ENCODE measurements at regions not wholly inside any gene's neighbourhood (a gene's known extent, or its start where the extent isn't known, plus 50 kb on each side); places are given as distances from the start of the nearest gene placed in this dataset.

DNA sequence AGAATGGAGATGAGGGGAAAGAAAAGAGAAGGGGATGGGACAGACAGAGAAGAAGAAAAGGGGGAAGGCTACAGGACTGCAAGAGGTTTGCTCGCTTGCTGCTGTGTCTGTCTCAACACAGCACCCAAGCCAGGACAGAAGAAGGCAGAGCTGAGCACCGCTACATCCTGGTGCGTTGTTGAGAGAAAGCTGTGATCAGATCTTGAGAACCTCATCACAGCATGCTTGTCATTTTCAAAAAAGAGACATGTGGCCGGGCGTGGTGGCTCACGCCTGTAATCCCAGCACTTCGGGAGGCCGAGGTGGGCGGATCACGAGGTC, 110.9 kb downstream of the NXNL2 start:
- H3K9me2 ChIP-seq (replicated peaks; ENCODE audit: insufficient read depth, low read length) = no peaks in the 10 kb centered on the region
- no peak overlapping the region for H3K4me2 ChIP-seq (ENCODE audit: low read depth, low read length, poor library complexity, severe bottlenecking)
- TF ChIP-seq, protein P1, sequence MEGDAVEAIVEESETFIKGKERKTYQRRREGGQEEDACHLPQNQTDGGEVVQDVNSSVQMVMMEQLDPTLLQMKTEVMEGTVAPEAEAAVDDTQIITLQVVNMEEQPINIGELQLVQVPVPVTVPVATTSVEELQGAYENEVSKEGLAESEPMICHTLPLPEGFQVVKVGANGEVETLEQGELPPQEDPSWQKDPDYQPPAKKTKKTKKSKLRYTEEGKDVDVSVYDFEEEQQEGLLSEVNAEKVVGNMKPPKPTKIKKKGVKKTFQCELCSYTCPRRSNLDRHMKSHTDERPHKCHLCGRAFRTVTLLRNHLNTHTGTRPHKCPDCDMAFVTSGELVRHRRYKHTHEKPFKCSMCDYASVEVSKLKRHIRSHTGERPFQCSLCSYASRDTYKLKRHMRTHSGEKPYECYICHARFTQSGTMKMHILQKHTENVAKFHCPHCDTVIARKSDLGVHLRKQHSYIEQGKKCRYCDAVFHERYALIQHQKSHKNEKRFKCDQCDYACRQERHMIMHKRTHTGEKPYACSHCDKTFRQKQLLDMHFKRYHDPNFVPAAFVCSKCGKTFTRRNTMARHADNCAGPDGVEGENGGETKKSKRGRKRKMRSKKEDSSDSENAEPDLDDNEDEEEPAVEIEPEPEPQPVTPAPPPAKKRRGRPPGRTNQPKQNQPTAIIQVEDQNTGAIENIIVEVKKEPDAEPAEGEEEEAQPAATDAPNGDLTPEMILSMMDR (IDR thresholded peaks at IDR 0.05; ENCODE audit: insufficient read depth, low read length, poor library complexity, severe bottlenecking) = no peak
- TF ChIP-seq EZH2phosphoT487 (conservative IDR thresholded peaks at IDR 0.05; ENCODE audit: low read length) = no peak
- no peak overlapping the region for H3K9ac ChIP-seq (ENCODE audit: low read length)
- H3K4me3 ChIP-seq (ENCODE audit: insufficient read depth, low read length, poor library complexity, severe bottlenecking) = no peak overlapping the region
- H3K9me3 ChIP-seq (ENCODE audit: insufficient read depth, low read length) = no peaks in the 10 kb centered on the region
- H3K36me3 ChIP-seq (ENCODE audit: low read length) = no peaks in the 10 kb centered on the region
- no peaks in the 10 kb centered on the region for H4K20me1 ChIP-seq (ENCODE audit: low read depth, low read length)
- no peaks in the 10 kb centered on the region for H3F3A ChIP-seq (ENCODE audit: insufficient read depth)
- H2AFZ ChIP-seq (ENCODE audit: low read depth, low read length, severe bottlenecking) = no peak overlapping the region
- no peaks in the 10 kb centered on the region for H3K27me3 ChIP-seq (ENCODE audit: low read length)
- H3K27ac ChIP-seq (ENCODE audit: low read depth, low read length) = no peak overlapping the region
- H3K79me2 ChIP-seq (ENCODE audit: insufficient read depth, low read length) = no peaks in the 10 kb centered on the region

DNA sequence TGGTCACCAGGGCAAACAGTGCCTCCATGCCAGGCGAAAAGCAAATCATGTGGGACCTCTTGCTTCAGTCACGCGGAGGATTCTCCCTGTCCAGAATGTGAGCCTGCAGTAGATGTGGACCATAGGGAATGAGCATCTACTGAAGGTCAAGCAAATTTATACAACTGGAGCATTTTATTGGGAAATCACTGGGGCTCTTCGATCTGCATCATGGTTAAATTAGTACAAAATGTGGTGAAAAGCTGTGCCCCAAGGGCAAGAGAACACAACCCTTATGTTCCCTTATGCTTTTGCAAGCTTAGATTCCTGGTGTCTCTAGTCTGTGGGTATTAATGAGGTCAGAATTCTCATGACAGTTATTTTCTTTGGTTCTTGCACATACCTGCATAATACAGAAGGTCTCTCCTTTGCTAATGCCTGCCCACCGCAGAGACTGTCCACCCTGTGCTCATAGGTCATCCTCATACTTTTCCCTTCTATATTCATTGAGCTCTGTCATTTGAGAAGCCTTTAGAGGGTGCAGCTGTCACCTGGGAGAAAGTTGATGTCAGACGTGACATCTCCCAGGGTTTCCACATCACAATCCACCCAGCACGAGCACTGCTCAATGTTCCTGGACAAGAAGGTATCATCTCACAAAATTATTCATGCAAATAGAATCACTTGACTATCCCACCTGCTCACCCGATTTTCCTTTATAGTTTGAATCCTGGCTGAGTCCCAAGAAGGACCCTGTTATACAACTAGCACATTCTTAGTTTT, 111.7 kb downstream of the NXNL2 start:
- H2AFZ ChIP-seq (ENCODE audit: low read depth, low read length, severe bottlenecking) = no peak overlapping the region

DNA sequence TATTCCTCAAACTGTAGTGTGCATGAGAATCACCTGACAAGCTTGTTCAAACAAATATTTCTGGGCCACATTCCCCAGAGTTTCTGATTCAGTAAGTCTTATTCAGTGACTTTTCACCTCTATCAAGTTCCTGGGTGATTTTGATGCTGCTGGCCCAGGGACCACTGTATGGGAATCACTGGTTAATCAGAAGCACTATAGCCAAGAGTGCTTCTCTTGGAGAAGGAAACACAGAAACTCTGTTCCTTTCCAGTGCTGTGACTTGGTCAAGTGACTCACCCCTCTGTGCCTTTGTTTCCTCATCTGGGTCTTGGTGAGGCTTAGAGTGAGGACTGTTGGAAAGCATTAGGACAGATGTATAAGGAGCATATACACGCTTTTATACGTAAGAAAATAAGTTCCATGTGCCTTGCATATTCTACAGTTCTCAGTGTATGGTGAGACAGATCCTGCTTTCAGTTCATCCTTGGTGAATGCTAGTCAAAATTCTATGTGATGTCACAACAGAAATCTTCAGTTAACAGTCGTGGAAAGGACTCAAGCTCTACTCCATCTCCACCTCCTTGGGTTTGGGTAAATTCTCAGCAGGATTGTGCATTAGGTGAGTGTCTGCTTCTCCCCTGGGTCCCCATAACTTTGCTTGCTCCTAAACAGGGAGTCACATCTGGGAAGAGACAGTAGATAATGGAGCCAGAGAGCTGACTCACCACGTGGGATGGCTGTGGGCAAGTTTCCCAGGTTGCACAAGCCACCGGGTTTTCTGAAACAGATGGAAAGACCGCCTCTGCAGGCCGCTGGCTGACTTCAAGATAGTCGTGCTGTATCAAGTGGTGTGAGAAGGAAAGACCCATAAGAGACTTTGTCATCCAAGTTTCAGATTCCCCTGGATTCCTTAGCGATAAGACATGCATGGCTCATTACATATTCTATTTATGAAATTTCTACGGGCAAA, 117.0 kb downstream of the NXNL2 start:
- TF ChIP-seq, protein P1 (IDR thresholded peaks at IDR 0.05; ENCODE audit: insufficient read depth, low read length, poor library complexity, severe bottlenecking) = no peak
- TF ChIP-seq EZH2phosphoT487 (conservative IDR thresholded peaks at IDR 0.05; ENCODE audit: low read length) = no peak
- Histone ChIP-seq H3K9ac (ENCODE audit: low read length) (no peak overlapping the region), H3K9me3 (ENCODE audit: insufficient read depth, low read length) (no peaks in the 10 kb centered on the region), H3K79me2 (ENCODE audit: insufficient read depth, low read length) (no peaks in the 10 kb centered on the region), H3K27me3 (ENCODE audit: low read length) (no peaks in the 10 kb centered on the region), H3K36me3 (ENCODE audit: low read length) (no peaks in the 10 kb centered on the region), H3F3A (ENCODE audit: insufficient read depth) (no peaks in the 10 kb centered on the region), H3K9me2 (replicated peaks; ENCODE audit: insufficient read depth, low read length) (no peaks in the 10 kb centered on the region), H3K4me3 (ENCODE audit: insufficient read depth, low read length, poor library complexity, severe bottlenecking) (no peak overlapping the region), H4K20me1 (ENCODE audit: low read depth, low read length) (no peaks in the 10 kb centered on the region), H3K4me2 (ENCODE audit: low read depth, low read length, poor library complexity, severe bottlenecking) (no peak overlapping the region), H3K27ac (ENCODE audit: low read depth, low read length) (no peak overlapping the region), H2AFZ (ENCODE audit: low read depth, low read length, severe bottlenecking) (no peak overlapping the region)

More for the DNA sequence above, 111.7 kb downstream of the NXNL2 start:
- Histone ChIP-seq H3K4me2 (ENCODE audit: low read depth, low read length, poor library complexity, severe bottlenecking) (no peak overlapping the region), H3K27me3 (ENCODE audit: low read length) (no peaks in the 10 kb centered on the region), H3K9ac (ENCODE audit: low read length) (no peak overlapping the region), H3K27ac (ENCODE audit: low read depth, low read length) (no peak overlapping the region), H3K9me2 (replicated peaks; ENCODE audit: insufficient read depth, low read length) (no peaks in the 10 kb centered on the region), H4K20me1 (ENCODE audit: low read depth, low read length) (no peaks in the 10 kb centered on the region), H3K9me3 (ENCODE audit: insufficient read depth, low read length) (no peaks in the 10 kb centered on the region), H3F3A (ENCODE audit: insufficient read depth) (no peaks in the 10 kb centered on the region), H3K36me3 (ENCODE audit: low read length) (no peaks in the 10 kb centered on the region), H3K4me3 (ENCODE audit: insufficient read depth, low read length, poor library complexity, severe bottlenecking) (no peak overlapping the region), H3K79me2 (ENCODE audit: insufficient read depth, low read length) (no peaks in the 10 kb centered on the region)
- TF ChIP-seq, protein P1 (IDR thresholded peaks at IDR 0.05; ENCODE audit: insufficient read depth, low read length, poor library complexity, severe bottlenecking) = no peak
- TF ChIP-seq EZH2phosphoT487 (conservative IDR thresholded peaks at IDR 0.05; ENCODE audit: low read length) = no peak

Measured in SU-DHL-6 (cell line).